NCI-H748 treated with DMSO at 0.1 percent for 48 hours (cell line): ENCODE measurements at regions not wholly inside any gene's neighbourhood (a gene's known extent, or its start where the extent isn't known, plus 50 kb on each side); places are given as distances from the start of the nearest gene placed in this dataset.
"Not testable (repeated sequence)": the region's sequence is repeated elsewhere in the genome, so short reads cannot be mapped to it uniquely, and the experiment has no call there.

ENCODE experiments used
- DNase-seq: peaks from one replicate; lab custom pipeline; 2025; lab: John Stamatoyannopoulos, UW

DNA sequence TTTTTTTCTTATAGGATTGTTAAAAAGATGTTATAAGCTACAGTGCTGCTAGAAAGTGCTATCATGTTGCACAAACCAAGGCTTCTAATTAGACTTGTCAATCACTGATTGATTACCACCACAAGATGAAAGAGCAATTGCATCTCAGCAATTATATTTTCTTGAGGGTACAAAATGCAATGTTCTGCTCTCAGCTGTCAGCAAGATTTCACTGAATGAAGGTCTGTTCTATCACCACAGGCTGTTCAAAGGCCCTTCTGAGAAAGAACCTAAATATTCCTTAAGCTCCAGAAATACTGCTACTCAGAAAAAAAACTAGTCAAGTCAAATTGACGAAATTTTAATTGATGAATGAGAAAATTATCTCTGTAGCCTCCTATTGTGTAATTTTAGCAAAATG, 301.9 kb upstream of the KYNU start:
- no peak for DNase-seq

- DNase-seq = no peak
Observed at GRCh38 chr2:142574388-142574787, 303.1 kb upstream of the KYNU start.

DNA sequence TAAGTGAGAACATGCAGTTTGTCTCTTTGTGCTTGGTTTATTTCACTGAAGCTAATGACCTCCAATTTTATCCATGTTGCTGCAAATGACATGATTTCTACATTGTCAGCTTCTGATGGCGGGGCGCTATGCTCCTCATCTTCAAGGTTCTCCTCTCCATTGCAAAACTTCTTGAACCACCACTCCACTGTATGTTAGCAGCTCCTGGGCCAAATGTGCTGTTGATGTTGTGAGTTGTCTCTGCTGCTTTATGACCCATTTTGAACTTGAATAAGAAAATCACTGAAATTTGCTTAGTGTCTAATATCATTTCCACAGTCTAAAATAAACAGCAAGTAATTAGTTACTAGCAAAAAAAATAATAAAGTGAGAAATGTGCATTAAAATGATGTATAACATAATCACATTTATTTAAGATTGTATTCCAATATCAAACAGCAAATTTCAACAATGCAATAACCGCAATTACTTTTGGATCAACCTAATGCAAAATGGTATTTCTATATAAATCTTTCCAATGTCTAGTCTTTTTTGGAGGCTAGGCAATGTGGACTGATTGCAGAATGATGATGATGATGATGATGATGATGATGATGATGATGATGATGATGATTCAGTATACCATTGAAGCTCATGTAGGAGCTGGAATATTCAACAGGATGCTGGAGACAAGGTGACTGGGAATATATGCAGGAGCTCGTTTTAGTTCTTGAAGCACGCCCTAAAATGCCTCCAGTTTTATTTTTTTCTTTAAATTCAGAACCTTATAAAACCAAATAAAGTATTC, 304.9 kb upstream of the KYNU start:
- no peak for DNase-seq

- DNase-seq = no peak
Observed at GRCh38 chr2:142571934-142572333, 305.5 kb upstream of the KYNU start.

DNA sequence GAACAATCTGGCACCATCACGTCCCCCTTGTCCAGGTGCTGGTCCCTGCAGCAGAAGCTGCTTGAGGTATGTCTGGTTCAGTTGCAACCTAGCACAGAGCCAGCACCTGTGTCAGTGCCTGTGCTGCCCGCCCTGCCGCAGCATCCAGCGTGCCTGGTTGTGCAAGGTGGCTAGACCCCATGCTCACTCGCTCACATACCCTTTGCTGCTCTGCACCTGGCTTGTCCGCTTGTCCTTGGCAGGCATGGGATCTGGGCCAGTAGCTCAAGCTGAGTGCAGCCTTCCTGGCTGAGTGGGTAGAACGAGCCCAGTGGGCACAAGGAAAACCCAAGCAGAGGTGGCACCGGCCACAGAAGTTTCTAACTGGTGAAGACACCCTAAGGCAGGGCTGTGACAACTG, 314.6 kb upstream of the KYNU start:
- no peak for DNase-seq

GRCh38 chr2:142561656-142562055, 315.8 kb upstream of the KYNU start:
- no peak for DNase-seq

GRCh38 chr2:142557391-142557790, 320.1 kb upstream of the KYNU start:
- no peak for DNase-seq

DNA sequence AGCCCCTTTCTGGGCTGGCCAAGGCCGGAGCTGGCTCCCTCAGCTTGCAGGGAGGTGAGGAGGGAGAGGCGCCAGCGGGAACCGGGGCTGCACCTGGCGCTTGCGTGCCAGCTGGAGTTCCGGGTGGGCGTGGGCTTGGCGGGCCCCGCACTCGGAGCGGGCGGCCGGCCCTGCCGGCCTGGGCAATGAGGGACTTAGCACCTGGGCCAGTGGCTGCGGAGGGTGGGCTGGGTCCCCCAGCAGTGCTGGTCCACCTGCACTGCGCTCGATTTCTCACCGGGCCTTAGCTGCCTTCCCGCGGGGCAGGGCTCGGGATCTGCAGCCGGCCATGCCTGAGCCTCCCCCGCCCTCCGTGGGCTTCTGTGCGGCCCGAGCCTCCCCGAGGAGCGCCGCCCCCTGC, 331.5 kb upstream of the KYNU start:
- DNase-seq = not testable (repeated sequence)

DNA sequence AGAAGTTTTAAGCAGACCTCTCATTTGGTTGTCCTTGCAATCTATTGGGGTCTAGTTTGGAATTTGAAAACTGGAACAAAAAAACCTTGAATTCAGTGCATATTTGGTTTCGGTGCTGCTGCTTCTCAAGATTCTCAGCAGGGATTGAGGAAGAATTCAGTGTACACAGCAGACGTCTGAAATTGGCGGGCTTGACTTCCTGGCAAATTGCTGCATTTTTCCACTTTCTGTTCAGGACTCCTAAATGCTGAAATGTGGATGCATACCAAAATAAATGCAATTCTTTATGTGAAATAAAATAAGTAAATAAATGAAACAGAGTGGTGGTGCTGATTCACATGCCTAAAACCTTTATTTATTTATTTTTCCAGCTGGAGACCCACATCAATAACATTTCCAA, 332.4 kb upstream of the KYNU start:
- no peak for DNase-seq

- no peak for DNase-seq
Observed at GRCh38 chr2:142544173-142544572, 333.3 kb upstream of the KYNU start.

DNA sequence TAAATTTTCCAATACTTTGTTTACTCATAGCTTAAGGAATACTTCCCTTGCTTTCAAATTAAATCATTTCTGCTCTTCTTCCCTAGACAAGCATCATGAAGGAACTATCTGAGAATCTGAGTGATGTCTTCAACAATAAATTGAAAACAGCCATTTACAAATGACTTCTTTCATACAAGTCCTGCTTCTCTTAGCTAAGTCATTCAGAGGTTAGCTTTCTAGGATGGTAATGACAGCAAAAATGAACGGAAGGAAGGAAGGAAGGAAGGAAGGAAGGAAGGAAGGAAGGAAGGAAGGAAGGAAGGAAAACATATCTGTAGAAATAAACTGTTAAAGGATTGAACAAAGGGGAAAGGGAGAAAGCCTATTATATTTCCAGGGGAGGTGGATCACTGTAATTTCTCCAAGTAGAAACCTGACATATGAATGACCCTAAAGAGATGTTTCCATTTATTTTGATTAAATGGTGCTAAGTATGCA, 335.0 kb upstream of the KYNU start:
- DNase-seq = no peak

- DNase-seq = no peak
Observed at GRCh38 chr2:142536966-142537365, 340.5 kb upstream of the KYNU start.

DNA sequence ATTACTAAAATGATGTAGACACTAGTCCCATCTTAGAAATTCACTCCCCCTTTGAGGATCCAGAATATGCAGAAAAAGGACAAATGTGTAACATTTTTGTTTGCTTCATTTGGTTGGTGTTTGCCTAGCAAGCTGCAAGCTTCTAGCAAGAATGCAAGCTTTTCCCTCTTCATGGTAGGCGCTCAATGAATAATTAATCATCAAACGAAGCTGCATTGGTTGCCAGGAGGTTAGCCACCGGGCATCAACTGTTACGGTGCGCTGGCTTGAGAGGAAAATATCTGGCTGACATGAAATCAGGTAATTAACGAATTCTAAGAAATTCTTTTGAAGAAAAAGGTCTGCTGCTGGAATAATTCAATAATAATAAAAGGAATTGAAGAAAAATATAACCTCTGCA, 341.0 kb upstream of the KYNU start:
- DNase-seq = no peak

- DNase-seq = no peak
Observed at GRCh38 chr2:142535311-142535710, 342.2 kb upstream of the KYNU start.

DNA sequence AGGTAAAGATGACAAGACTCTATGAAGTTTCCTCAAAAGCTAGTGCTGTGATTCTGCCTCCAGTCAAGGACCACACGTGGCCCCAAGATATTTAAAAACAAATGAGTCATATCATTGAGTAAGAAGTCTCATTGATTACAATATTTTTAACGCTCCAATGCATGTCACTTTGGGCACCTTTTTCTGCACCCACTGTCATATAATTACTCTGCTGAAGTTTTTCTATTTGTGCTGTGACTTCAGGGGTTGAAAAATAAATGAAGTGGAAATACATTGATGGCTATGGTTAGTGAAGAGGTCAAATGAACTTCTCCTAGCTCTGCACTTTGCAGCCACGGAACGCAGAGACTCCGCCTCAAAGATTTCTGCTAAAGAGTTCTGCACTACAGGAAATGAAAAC, 344.3 kb upstream of the KYNU start:
- DNase-seq = no peak

DNA sequence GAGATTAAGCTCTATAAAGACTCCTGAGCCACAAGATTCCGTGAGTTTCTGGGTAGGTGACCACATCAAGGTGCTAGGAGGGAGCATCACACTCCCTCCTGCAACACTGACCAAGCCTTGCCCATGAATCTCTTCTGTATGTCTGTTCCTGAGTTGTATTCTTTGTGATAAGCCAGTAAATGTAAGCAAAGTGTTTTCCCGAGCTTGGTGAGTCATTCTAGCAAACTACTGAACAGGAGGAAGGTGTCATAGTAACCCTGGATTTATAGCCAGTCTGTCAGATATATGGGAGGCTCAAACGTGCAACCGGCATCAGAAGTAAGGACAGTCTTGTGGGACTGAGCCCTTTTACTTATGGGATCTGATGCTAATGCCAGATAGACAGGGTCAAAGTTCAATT, 346.1 kb upstream of the KYNU start:
- no peak for DNase-seq

GRCh38 chr2:142525720-142526119, 351.7 kb upstream of the KYNU start:
- DNase-seq = no peak

DNA sequence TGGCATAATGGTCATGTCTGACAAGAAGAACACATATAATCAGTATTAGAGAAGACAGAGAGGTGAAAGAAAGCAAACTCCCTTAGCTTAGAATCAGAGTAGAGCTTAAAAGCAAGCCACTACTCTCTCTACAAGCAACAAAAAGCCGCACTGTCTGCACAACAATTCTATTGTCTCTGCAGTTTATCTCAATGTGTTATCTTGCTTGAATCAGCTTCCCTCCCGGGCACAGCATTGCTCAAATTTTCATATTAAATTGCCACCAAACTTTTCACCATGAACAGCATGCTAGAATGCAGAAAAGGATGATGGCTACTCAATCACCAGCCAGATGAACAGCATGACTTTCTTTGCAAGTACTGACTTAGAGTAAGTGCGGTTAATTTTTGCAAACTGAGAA, 356.0 kb upstream of the KYNU start:
- no peak for DNase-seq

- no peak for DNase-seq
Observed at GRCh38 chr2:142515493-142515892, 362.0 kb upstream of the KYNU start.

DNA sequence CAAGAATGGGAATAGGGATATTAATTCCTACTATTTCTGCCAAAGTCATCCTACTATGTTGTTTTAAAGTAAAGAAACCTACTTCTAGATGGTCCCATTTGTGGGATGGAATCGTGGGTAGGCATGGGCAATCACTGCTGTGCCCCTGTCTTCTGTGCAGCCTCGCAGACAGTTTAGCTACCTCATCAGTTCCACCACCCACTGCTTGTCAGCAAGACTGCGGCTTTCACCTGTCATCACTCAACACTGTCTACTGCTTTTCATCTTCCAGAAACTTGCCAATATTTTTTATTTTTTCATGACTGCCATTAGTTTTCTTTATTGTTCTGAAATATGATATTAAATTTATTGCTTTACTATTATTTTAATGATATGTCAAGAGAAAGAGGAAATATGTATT, 368.1 kb upstream of the KYNU start:
- no peak for DNase-seq

- no peak for DNase-seq
Observed at GRCh38 chr2:142504754-142505153, 372.7 kb upstream of the KYNU start.

DNA sequence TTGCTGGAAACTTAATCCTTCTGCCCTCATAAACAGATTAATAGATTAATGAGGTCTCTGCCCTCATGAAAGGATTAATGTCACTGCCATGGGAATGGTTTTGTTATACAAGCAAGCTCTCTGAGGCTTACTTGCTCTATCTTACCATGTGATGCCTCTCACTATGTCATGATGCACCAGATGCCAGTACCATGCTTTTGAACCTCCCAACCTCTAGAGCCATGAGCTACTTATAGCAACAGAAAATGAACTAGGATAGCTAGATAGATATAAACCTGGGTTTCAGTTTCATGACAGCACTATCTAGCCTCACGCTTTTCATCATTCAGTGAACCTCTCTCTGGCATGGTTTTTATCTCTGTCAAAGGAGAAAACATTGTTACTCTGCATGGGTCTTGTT, 371.6 kb upstream of the LRP1B start:
- no peak for DNase-seq

- DNase-seq = no peak
Observed at GRCh38 chr2:142495141-142495540, 364.3 kb upstream of the LRP1B start.

DNA sequence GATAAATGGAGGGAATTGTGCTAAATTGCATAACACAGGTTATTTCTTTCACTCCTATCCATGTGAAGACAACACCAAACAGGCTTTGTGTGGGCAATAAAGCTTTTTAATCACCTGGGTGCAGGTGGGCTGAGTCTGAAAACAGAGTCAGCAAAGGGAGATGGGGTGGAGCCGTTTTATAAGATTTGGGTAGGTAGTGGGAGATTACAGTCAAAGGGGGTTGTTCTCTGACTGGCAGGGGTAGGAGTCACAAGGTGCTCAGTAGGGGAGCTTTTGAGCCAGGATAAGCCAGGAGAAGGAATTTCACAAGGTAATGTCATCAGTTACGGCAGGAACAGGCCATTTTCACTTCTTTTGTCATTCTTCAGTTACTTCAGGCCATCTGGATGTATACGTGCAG, 358.8 kb upstream of the LRP1B start:
- DNase-seq = not testable (repeated sequence)
